BLaER1 (cell line): ENCODE measurements at regions not wholly inside any gene's neighbourhood (a gene's known extent, or its start where the extent isn't known, plus 50 kb on each side); places are given as distances from the start of the nearest gene placed in this dataset.

ENCODE experiments used
- H3K27ac ChIP-seq: shearing (Covaris generic); formaldehyde crosslinking; 2 replicates; pipeline ENCODE4 v1.8.1; 2022
- H3K27me3 ChIP-seq: shearing (Covaris generic); formaldehyde crosslinking; 2 replicates; pipeline ENCODE4 v1.8.1; 2022
- H3K36me3 ChIP-seq: shearing (Covaris generic); formaldehyde crosslinking; 2 replicates; pipeline ENCODE4 v1.8.1; 2022
- H3K4me1 ChIP-seq: shearing (Covaris generic); formaldehyde crosslinking; 2 replicates; pipeline ENCODE4 v1.8.1; 2022
- H3K4me2 ChIP-seq: shearing (Covaris generic); formaldehyde crosslinking; 2 replicates; pipeline ENCODE4 v1.8.1; 2022
- H3K4me3 ChIP-seq: shearing (Covaris generic); formaldehyde crosslinking; 2 replicates; pipeline ENCODE4 v1.8.1; 2022
- H3K9ac ChIP-seq: shearing (Covaris generic); formaldehyde crosslinking; 2 replicates; pipeline ENCODE4 v1.8.1; 2022
- H3K9me3 ChIP-seq: shearing (Covaris generic); formaldehyde crosslinking; 2 replicates; pipeline ENCODE4 v1.8.1; 2022
- H4K20me1 ChIP-seq: shearing (Covaris generic); formaldehyde crosslinking; 2 replicates; pipeline ENCODE4 v1.8.1; 2022
- Cebpa-rat ChIP-seq: shearing (Covaris generic); IDR thresholded peaks from 2 replicates; pipeline ENCODE4 v1.8.1; 2022

DNA sequence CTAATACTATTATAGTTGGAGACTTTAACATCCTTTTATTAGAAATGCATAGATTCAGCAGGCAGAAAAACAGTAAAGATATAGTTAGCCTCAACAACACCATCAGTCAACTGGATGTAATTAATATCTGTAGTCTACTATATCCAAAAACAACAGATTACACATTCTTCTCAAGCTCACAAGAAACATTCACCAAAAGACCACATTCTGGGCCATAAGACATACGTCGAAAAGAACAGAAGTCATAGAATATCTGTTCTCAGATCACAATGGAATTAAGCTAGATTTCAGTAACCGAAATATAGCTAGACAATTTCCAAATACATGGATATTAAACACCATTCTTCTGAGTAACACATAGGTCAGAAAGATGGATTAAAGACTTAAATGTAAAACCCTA lies 336.6 kb upstream of the RPS23 start:
- no peaks in the 10 kb centered on the region for H4K20me1 ChIP-seq
- TF ChIP-seq Cebpa-rat: no peak
- H3K9ac ChIP-seq: no peak overlapping the region
- H3K27ac ChIP-seq: no peak overlapping the region
- no peaks in the 10 kb centered on the region for H3K27me3 ChIP-seq
- no peaks in the 10 kb centered on the region for H3K9me3 ChIP-seq
- H3K4me2 ChIP-seq: no peak overlapping the region
- no peaks in the 10 kb centered on the region for H3K4me1 ChIP-seq
- no peaks in the 10 kb centered on the region for H3K36me3 ChIP-seq
- no peak overlapping the region for H3K4me3 ChIP-seq

DNA sequence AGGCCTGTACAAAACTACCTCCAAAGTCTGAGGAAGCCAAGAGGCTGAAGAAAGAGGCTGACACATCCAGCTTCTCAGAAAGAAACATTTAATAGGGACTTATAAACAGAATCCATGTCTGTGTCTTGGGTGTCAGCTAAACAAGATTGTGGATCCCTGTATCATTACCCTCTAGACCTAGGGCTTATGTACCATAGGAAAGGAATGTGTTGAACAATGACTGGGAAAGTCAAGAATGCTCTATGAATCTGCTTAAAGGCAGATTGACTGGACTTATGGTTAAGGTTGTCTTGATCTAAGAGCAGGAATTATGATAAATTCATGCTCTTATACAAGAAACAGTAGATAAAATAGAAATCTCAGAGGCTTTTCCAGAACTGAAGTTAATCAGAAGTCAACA lies 335.7 kb upstream of the RPS23 start:
- Histone ChIP-seq H3K4me1 (no peaks in the 10 kb centered on the region), H3K9ac (no peak overlapping the region), H4K20me1 (no peaks in the 10 kb centered on the region), H3K27ac (no peak overlapping the region), H3K27me3 (no peaks in the 10 kb centered on the region), H3K4me2 (no peak overlapping the region), H3K4me3 (no peak overlapping the region), H3K36me3 (no peaks in the 10 kb centered on the region), H3K9me3 (no peaks in the 10 kb centered on the region)
- TF ChIP-seq Cebpa-rat: no peak

DNA sequence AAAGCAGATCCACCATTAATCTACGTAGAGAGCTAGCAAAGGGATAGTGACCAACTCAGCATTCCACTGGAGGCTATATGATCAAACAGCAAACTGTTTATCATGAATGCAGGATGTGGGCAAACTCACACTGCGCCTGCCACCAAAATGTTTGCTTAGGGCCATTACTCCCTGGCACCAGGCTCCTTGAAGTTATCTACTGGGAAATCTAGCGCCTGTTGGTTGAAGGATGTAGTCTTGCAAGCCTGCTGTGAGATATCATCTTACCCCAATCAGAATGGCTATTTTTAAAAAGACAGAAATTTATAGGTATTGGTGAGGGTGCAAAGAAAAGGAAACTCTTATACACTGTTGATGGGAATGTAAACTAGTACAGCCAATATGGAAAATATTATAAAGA lies 332.5 kb upstream of the RPS23 start:
- Histone ChIP-seq H3K9ac (no peak overlapping the region), H4K20me1 (no peaks in the 10 kb centered on the region), H3K36me3 (no peaks in the 10 kb centered on the region), H3K27me3 (no peaks in the 10 kb centered on the region), H3K4me1 (no peaks in the 10 kb centered on the region), H3K9me3 (no peaks in the 10 kb centered on the region), H3K4me3 (no peak overlapping the region), H3K27ac (no peak overlapping the region), H3K4me2 (no peak overlapping the region)
- no peak for TF ChIP-seq Cebpa-rat

DNA sequence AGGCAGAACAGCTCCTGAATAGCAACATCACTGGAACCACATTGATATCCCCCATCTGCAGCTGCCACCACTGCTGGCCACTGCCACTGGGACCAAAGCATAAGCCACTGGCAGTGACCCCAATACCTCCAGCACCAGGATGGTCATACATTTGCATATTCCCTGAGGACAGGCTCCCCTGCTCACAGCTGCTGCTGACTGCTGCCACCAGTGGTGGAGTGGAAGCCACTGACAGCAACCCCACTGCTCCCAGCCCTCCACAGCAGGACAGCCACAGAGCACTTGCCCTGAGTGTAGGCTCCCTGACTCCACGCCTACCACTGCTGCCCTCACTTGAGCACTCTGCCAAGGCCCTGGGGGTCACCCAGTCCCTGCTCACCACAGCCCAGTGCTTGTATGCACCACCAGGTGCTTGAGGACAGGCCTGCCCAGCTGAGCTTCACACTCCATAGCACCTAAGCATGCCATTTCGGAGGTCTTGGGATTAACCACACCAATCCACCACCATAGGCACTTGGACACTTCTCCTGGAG lies 327.4 kb upstream of the RPS23 start:
- Histone ChIP-seq H3K27me3 (no peaks in the 10 kb centered on the region), H3K9me3 (no peaks in the 10 kb centered on the region), H3K4me3 (no peak overlapping the region), H4K20me1 (no peaks in the 10 kb centered on the region), H3K36me3 (no peaks in the 10 kb centered on the region), H3K4me2 (no peak overlapping the region), H3K27ac (no peak overlapping the region), H3K9ac (no peak overlapping the region), H3K4me1 (no peaks in the 10 kb centered on the region)
- no peak for TF ChIP-seq Cebpa-rat

DNA sequence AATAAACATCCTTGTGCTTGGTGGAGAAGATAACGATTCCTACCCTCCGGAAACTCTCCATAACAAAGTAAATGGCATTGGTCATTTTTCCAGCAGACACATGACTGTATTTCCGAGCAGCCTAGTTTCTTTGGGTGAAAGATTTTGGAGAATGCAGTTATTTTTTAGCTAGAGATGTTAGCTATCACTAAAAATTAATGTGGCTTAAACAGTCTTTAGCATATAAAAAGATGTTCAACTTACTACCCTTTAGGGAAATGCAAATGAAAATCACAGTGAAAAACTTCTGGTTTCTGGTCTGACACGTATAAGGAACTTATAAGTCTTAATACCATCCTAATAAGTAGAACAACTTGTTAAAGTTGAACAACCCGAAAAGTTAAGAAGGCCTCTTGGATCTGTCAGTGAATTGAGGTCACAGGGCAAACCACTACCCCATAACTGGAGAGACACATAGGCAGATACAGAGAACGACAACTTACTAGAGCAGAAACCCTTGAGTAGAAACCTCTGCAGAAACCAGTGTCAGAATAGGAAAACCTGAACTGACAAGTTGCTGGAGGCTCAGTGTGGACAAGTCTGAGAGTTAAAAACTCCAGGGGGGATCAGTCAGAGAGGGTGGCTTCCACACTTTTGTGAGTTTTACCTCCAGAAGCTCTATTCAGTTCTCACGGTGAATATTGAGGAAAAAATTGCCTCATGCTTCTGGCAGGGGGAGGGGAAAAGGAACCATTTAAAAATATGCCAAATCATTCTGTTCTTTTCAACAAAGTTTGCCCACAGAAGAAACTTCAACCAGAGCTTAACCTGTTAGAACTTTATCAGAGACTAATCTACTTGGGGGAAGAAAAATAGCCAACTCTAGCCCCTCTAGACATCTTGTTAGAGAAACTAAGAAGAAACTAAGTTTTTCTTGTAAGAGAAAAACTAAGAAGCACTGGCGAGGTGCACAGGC lies 325.2 kb upstream of the RPS23 start:
- Histone ChIP-seq H3K36me3 (no peaks in the 10 kb centered on the region), H3K4me1 (no peaks in the 10 kb centered on the region)

DNA sequence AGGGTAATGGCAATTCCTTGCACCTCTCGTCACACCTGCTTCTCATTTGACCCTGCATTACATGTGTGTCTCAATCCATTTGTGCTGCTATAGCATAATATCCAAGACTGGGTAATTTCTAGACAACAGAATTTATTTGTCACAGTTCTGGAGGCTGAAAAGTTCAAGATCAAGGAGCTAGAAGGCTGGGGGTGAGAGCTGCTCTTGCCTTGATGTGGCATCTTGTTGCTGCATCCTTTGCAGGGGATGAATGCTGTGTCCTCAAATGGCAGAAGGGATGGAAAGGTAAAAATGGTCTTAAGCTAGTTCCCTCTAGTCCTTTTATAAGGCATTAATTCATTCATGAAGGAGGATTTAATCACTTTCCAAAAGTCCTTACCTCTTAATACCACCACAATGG lies 323.7 kb upstream of the RPS23 start:
- H3K4me3 ChIP-seq: no peak overlapping the region
- TF ChIP-seq Cebpa-rat: no peak
- H3K36me3 ChIP-seq: no peaks in the 10 kb centered on the region
- no peaks in the 10 kb centered on the region for H3K4me1 ChIP-seq
- H4K20me1 ChIP-seq: no peaks in the 10 kb centered on the region
- no peak overlapping the region for H3K9ac ChIP-seq
- H3K27me3 ChIP-seq: no peaks in the 10 kb centered on the region
- no peak overlapping the region for H3K4me2 ChIP-seq
- no peaks in the 10 kb centered on the region for H3K9me3 ChIP-seq
- no peak overlapping the region for H3K27ac ChIP-seq

More for the DNA sequence above, 325.2 kb upstream of the RPS23 start:
- H3K27ac ChIP-seq: no peak overlapping the region
- H3K9me3 ChIP-seq: no peaks in the 10 kb centered on the region
- H3K4me2 ChIP-seq: no peak overlapping the region
- H4K20me1 ChIP-seq: no peaks in the 10 kb centered on the region
- no peak overlapping the region for H3K9ac ChIP-seq
- no peak overlapping the region for H3K4me3 ChIP-seq
- no peaks in the 10 kb centered on the region for H3K27me3 ChIP-seq
- TF ChIP-seq Cebpa-rat: no peak

DNA sequence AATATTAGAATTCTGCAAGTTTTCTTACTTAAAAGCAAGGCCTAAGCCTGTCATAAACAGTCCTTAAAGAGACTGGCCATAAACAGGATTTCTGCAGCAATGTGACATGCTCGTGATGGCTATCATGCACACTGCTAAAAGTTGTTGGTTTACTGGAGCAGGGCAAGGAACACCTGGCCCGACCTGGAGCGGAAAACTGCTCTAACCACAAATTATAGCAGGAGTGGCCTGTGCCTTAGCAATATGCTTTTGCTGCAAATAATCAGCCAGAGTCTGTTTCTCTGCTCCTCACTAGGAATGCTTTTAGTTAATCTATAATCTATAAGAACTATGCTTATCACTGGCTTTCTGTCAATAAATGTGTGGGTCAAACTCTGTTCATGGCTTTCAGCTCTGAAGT lies 322.9 kb upstream of the RPS23 start:
- H3K4me2 ChIP-seq: no peak overlapping the region

DNA sequence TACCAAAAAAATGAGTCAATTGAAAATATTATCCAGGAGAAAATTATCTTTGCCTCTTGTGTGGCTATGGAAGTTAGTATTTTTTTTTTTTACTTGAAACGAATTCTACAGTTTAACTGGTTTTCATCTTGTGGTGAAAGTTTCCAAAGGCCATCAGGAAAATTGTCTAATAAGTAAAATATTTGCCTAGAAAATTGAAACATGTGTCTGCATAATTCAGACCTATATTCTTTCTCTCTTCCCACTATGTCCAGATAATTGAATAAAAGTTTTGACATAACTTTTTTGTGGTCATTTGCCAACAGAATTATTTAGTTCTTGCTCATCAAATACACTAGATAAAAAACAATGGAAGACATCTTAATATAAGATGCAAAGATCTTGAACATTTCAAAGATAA lies 321.5 kb upstream of the RPS23 start:
- Histone ChIP-seq H3K27me3 (no peaks in the 10 kb centered on the region), H3K27ac (no peak overlapping the region), H4K20me1 (no peaks in the 10 kb centered on the region), H3K4me3 (no peak overlapping the region), H3K36me3 (no peaks in the 10 kb centered on the region), H3K9me3 (no peaks in the 10 kb centered on the region), H3K4me1 (no peaks in the 10 kb centered on the region), H3K9ac (no peak overlapping the region), H3K4me2 (no peak overlapping the region)
- TF ChIP-seq Cebpa-rat: no peak

More for the DNA sequence above, 322.9 kb upstream of the RPS23 start:
- no peak for TF ChIP-seq Cebpa-rat
- Histone ChIP-seq H3K9me3 (no peaks in the 10 kb centered on the region), H4K20me1 (no peaks in the 10 kb centered on the region), H3K27ac (no peak overlapping the region), H3K4me1 (no peaks in the 10 kb centered on the region), H3K9ac (no peak overlapping the region), H3K27me3 (no peaks in the 10 kb centered on the region), H3K4me3 (no peak overlapping the region), H3K36me3 (no peaks in the 10 kb centered on the region)

DNA sequence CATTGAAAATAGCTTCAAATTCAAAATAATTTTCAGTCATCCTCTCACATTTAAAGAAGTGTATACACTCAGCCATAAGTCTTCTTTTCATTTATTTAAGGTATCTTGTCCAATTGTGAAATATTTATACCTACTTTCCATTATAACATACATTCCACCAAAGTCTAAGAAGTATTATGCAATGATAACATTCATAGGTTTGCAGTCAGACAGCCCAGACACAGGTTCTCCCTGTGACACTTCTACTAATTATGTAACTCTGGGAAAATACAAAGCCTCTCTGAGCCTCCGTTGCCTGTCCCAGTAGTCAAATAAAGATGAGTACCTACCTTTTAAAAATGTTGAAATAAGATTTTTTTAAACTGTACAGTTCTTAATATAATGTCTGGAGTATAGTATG lies 320.9 kb upstream of the RPS23 start:
- Histone ChIP-seq H4K20me1 (no peaks in the 10 kb centered on the region), H3K27me3 (no peaks in the 10 kb centered on the region), H3K27ac (no peak overlapping the region), H3K9ac (no peak overlapping the region), H3K4me2 (no peak overlapping the region), H3K36me3 (no peaks in the 10 kb centered on the region), H3K4me3 (no peak overlapping the region), H3K4me1 (no peaks in the 10 kb centered on the region), H3K9me3 (no peaks in the 10 kb centered on the region)
- TF ChIP-seq Cebpa-rat: no peak

DNA sequence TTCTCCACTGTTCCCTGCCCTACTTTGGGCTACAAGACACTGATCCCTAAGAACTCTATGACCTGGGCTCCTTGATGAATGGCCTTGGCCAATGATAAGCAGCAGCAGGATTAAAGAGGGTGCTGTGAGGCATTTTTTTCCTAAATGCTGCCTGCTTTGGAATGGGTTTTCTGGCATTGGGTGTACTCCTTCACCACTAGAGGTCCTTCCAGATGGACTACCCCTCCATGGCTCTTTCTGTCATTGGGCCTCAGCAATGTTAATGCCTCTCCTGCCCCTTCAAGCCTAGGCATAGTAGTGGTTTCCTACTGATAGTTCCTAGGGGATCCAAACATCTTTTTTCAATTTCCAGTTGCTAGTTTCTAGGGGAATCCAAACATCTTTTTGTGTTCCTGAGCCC lies 319.3 kb upstream of the RPS23 start:
- no peak overlapping the region for H3K9ac ChIP-seq
- no peaks in the 10 kb centered on the region for H3K4me1 ChIP-seq
- no peaks in the 10 kb centered on the region for H3K27me3 ChIP-seq
- no peaks in the 10 kb centered on the region for H3K36me3 ChIP-seq
- H3K27ac ChIP-seq: no peak overlapping the region
- H3K9me3 ChIP-seq: no peaks in the 10 kb centered on the region
- H3K4me3 ChIP-seq: no peak overlapping the region
- no peak overlapping the region for H3K4me2 ChIP-seq
- TF ChIP-seq Cebpa-rat: no peak
- H4K20me1 ChIP-seq: no peaks in the 10 kb centered on the region
